HG03159 (cell line): ENCODE measurements at regions not wholly inside any gene's neighbourhood (a gene's known extent, or its start where the extent isn't known, plus 50 kb on each side); places are given as distances from the start of the nearest gene placed in this dataset.

ENCODE experiments used
- ATAC-seq: cut with Tn5 transposase; IDR thresholded peaks from one replicate; pipeline ENCODE4 v1.9.1; 2021; ENCODE audit warnings: mild to moderate bottlenecking, moderate library complexity; ENCODE audit not compliant: unreplicated experiment

- no peak for ATAC-seq
Observed at GRCh38 chr2:215749092-215749957, 264.0 kb downstream of the MREG start.

- ATAC-seq, result no peak
Observed at GRCh38 chr2:215748446-215748845, 264.9 kb downstream of the MREG start.

- no peak for ATAC-seq
Observed at GRCh38 chr2:215746887-215747615, 266.3 kb downstream of the MREG start.

GRCh38 chr2:215746226-215746886 is 267.0 kb downstream of the MREG start:
- ATAC-seq, result no peak

GRCh38 chr2:215745331-215745730 is 268.0 kb downstream of the MREG start:
- no peak for ATAC-seq

GRCh38 chr2:215744514-215744913 is 268.8 kb downstream of the MREG start:
- no peak for ATAC-seq

GRCh38 chr2:215743066-215743465 is 270.3 kb downstream of the MREG start:
- no peak for ATAC-seq

GRCh38 chr2:215742021-215742420 is 271.3 kb downstream of the MREG start:
- no peak for ATAC-seq

GRCh38 chr2:215740071-215740470 is 273.3 kb downstream of the MREG start:
- no peak for ATAC-seq

- no peak for ATAC-seq
Observed at GRCh38 chr2:215738351-215738750, 275.0 kb downstream of the MREG start.

- ATAC-seq, result no peak
Observed at GRCh38 chr2:215737477-215737876, 275.9 kb downstream of the MREG start.

- ATAC-seq, result no peak
Observed at GRCh38 chr2:215736653-215737290, 276.6 kb downstream of the MREG start.

GRCh38 chr2:215731108-215731658 is 282.2 kb downstream of the MREG start:
- no peak for ATAC-seq

- ATAC-seq, result no peak
Observed at GRCh38 chr2:215729985-215730620, 283.2 kb downstream of the MREG start.

- ATAC-seq, result peak; percentile 62
Observed at GRCh38 chr2:215728504-215729065, 284.8 kb downstream of the MREG start.

- ATAC-seq, result peak; percentile 35
Observed at GRCh38 chr2:215727507-215728503, 285.5 kb downstream of the MREG start.

GRCh38 chr2:215726070-215726469 is 287.3 kb downstream of the MREG start:
- ATAC-seq, result no peak

- ATAC-seq, result no peak
Observed at GRCh38 chr2:215724146-215724545, 288.3 kb upstream of the FN1 start.

- ATAC-seq, result no peak
Observed at GRCh38 chr2:215723631-215724011, 287.8 kb upstream of the FN1 start.
